ENCODE measurements at regions not wholly inside any gene's neighbourhood (a gene's known extent, or its start where the extent isn't known, plus 50 kb on each side); places are given as distances from the start of the nearest gene placed in this dataset.

- POLR2A ChIA-PET: no interaction called here
- CTCF ChIA-PET: no interaction called here
- no peak overlapping the region for H3K27ac ChIP-seq (ENCODE audit: low read depth, low read length)
- no peak for TF ChIP-seq CTCF (IDR thresholded peaks at IDR 0.05; ENCODE audit: low read depth, low read length)
- H3K9me3 ChIP-seq (ENCODE audit: control insufficient read depth, insufficient read depth, low read length): peaks cover 3% of the 10 kb centered on the region; the same call in 1 of the 2 replicates
- DNase-seq (ENCODE audit: low read depth, low spot score): no peak
- H3K4me3 ChIP-seq (ENCODE audit: low read depth, low read length): no peak overlapping the region
- no peaks in the 10 kb centered on the region for H3K27me3 ChIP-seq (ENCODE audit: control insufficient read depth, insufficient read depth, low read length)
These were observed 80.7 kb downstream of the TFAP2B start for GRCh38 chr6:50899306-50899870.

GRCh38 chr6:50902260-50902659, 83.6 kb downstream of the TFAP2B start:
- no peak for TF ChIP-seq CTCF (IDR thresholded peaks at IDR 0.05; ENCODE audit: low read depth, low read length)
- DNase-seq (ENCODE audit: low read depth, low spot score): no peak
- Histone ChIP-seq H3K27me3 (ENCODE audit: control insufficient read depth, insufficient read depth, low read length) (no peaks in the 10 kb centered on the region), H3K4me3 (ENCODE audit: low read depth, low read length) (no peak overlapping the region), H3K9me3 (ENCODE audit: control insufficient read depth, insufficient read depth, low read length) (no peaks in the 10 kb centered on the region; the same call in 1 of the 2 replicates), H3K27ac (ENCODE audit: low read depth, low read length) (no peak overlapping the region)
- ChIA-PET POLR2A (no interaction called here), CTCF (no interaction called here)

DNA sequence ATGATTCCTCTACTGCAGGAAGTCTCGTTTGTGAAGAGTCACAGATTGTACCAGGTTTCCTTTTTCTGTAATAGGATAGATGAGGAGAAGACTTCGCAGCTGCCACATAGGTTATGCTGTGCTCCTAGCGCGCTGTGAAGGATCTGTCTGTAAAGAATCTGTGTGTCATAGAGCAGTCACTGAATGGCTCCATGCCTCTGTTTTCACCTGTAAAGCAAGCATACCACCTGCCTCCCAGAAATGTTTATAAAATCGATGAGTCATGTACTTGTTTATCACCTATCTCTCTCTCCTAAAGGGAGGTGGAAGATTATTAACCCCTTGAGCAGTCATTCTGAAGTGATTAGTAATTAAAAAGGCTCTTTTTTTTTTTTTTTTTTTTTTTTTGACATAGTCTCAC, 86.6 kb downstream of the TFAP2B start:
- Histone ChIP-seq H3K27ac (ENCODE audit: low read depth, low read length) (no peak overlapping the region), H3K4me3 (ENCODE audit: low read depth, low read length) (no peak overlapping the region), H3K27me3 (ENCODE audit: control insufficient read depth, insufficient read depth, low read length) (no peaks in the 10 kb centered on the region), H3K9me3 (ENCODE audit: control insufficient read depth, insufficient read depth, low read length) (no peaks in the 10 kb centered on the region; the same call in 1 of the 2 replicates)
- TF ChIP-seq CTCF (IDR thresholded peaks at IDR 0.05; ENCODE audit: low read depth, low read length): no peak
- POLR2A ChIA-PET: no interaction called here
- CTCF ChIA-PET: no interaction called here
- DNase-seq (ENCODE audit: low read depth, low spot score): no peak

GRCh38 chr6:50907565-50907964, 88.9 kb downstream of the TFAP2B start:
- POLR2A ChIA-PET: no interaction called here
- H3K27ac ChIP-seq (ENCODE audit: low read depth, low read length): no peak overlapping the region
- CTCF ChIA-PET: no interaction called here

More at GRCh38 chr6:50907565-50907964, 88.9 kb downstream of the TFAP2B start:
- TF ChIP-seq CTCF (IDR thresholded peaks at IDR 0.05; ENCODE audit: low read depth, low read length): no peak
- no peak overlapping the region for H3K4me3 ChIP-seq (ENCODE audit: low read depth, low read length)
- H3K27me3 ChIP-seq (ENCODE audit: control insufficient read depth, insufficient read depth, low read length): no peaks in the 10 kb centered on the region
- no peak for DNase-seq (ENCODE audit: low read depth, low spot score)
- H3K9me3 ChIP-seq (ENCODE audit: control insufficient read depth, insufficient read depth, low read length): no peaks in the 10 kb centered on the region; the same call in 1 of the 2 replicates

Measured in AG04450 (cell line).